NB4 (cell line): ENCODE measurements at regions not wholly inside any gene's neighbourhood (a gene's known extent, or its start where the extent isn't known, plus 50 kb on each side); places are given as distances from the start of the nearest gene placed in this dataset.

ENCODE experiments used
- CTCF ChIP-seq: IDR thresholded peaks from one replicate; pipeline ENCODE4 v1.5.1; 2012; ENCODE audit warnings: low read depth, low read length
- POLR2A ChIP-seq: IDR thresholded peaks from 2 replicates; pipeline ENCODE4 v1.6.1; 2011; ENCODE audit warnings: mild to moderate bottlenecking; ENCODE audit not compliant: insufficient read length; ENCODE audit errors: extremely low read depth

- TF ChIP-seq POLR2A (no peak), CTCF (no peak)
Observed at GRCh38 chr2:184297085-184297484, 301.2 kb upstream of the ZNF804A start.
